ENCODE measurements at regions not wholly inside any gene's neighbourhood (a gene's known extent, or its start where the extent isn't known, plus 50 kb on each side); places are given as distances from the start of the nearest gene placed in this dataset.

- in situ Hi-C loops (cut with MboI) (no loop called here), intact Hi-C loops (cut with micrococcal nuclease; ENCODE audit: unreplicated experiment) (no loop called here)
- Histone ChIP-seq H3K27ac (ENCODE audit: control insufficient read depth, insufficient read depth) (no peak overlapping the region), H3K4me2 (ENCODE audit: control insufficient read depth, insufficient read depth) (no peak overlapping the region), H3K9me3 (replicated peaks; ENCODE audit: control insufficient read depth, insufficient read depth, low read length) (no peaks in the 10 kb centered on the region; the same call in 2 of the 3 replicates), H4K20me1 (ENCODE audit: control insufficient read depth, insufficient read depth) (no peaks in the 10 kb centered on the region), H3K4me3 (no peak overlapping the region), H3K9ac (ENCODE audit: control insufficient read depth, insufficient read depth, low read length) (no peak overlapping the region), H2AFZ (ENCODE audit: control insufficient read depth, low read depth, low read length) (no peak overlapping the region), H3K4me1 (ENCODE audit: control insufficient read depth, insufficient read depth, low read length) (no peaks in the 10 kb centered on the region), H3K36me3 (ENCODE audit: control insufficient read depth in 2 of 2, insufficient read depth in 2 of 2, low read length in 1 of 2) (no peaks in the 10 kb centered on the region), H3K79me2 (ENCODE audit: control insufficient read depth, insufficient read depth, low read length) (no peaks in the 10 kb centered on the region), H3K27me3 (replicated peaks in 1 of 2; ENCODE audit: control insufficient read depth in 2 of 2, insufficient read depth in 2 of 2, low read length in 1 of 2) (no peaks in the 10 kb centered on the region)
- WGBS (ENCODE audit: insufficient coverage, insufficient replicate concordance, low lambda C conversion rate, missing lambda C conversion rate), result 0% methylated on average over 2 of the region's 2 CpGs
- ChIA-PET RAD21 (ENCODE audit: unreplicated experiment) (no interaction called here), CTCF (interaction anchor here (0.6 kb wide), 1 partner anchor 564 kb away, joined by 3 read pairs; no protein-coding TSS in a partner anchor), POLR2A (no interaction called here), SMC1A (ENCODE audit: uncharacterized antibody, unreplicated experiment) (no interaction called here)
- TF ChIP-seq ZNF384 (IDR thresholded peaks at IDR 0.05; ENCODE audit: borderline replicate concordance, low read depth, low read length) (no peak), SUZ12 (IDR thresholded peaks at IDR 0.05; ENCODE audit: unreplicated experiment) (no peak), EGR1 (IDR thresholded peaks at IDR 0.05; ENCODE audit: borderline replicate concordance in 1 of 2, low read depth in 2 of 2, low read length in 2 of 2) (no peak), ZNF217 (IDR thresholded peaks at IDR 0.05) (no peak), EP300 (IDR thresholded peaks at IDR 0.05; ENCODE audit: borderline replicate concordance in 1 of 2, control insufficient read depth in 1 of 2, low read depth in 2 of 2, low read length in 2 of 2) (no peak), POLR2A (IDR thresholded peaks at IDR 0.05; ENCODE audit: low read depth, low read length) (no peak), FOXK2 (IDR thresholded peaks at IDR 0.05) (no peak)
- ATAC-seq, result no peak
- no peak for DNase-seq (ENCODE audit: low read depth, low spot score)
- FAIRE-seq, result no peak
- BruUV-seq (replicated peaks), result no TSS peak
Observed at GRCh38 chr2:34174506-34174905, 575.4 kb upstream of the FAM98A start.

GRCh38 chr2:34162231-34162630 is 563.1 kb upstream of the FAM98A start:
- RAD21 ChIA-PET (ENCODE audit: unreplicated experiment), result no interaction called here
- SMC1A ChIA-PET (ENCODE audit: uncharacterized antibody, unreplicated experiment), result no interaction called here
- Histone ChIP-seq H3K27me3 (replicated peaks in 1 of 2; ENCODE audit: control insufficient read depth in 2 of 2, insufficient read depth in 2 of 2, low read length in 1 of 2) (no peaks in the 10 kb centered on the region), H3K79me2 (ENCODE audit: control insufficient read depth, insufficient read depth, low read length) (no peaks in the 10 kb centered on the region), H3K36me3 (ENCODE audit: control insufficient read depth in 2 of 2, insufficient read depth in 2 of 2, low read length in 1 of 2) (no peaks in the 10 kb centered on the region), H3K4me3 (no peak overlapping the region), H3K4me1 (ENCODE audit: control insufficient read depth, insufficient read depth, low read length) (no peaks in the 10 kb centered on the region), H3K9ac (ENCODE audit: control insufficient read depth, insufficient read depth, low read length) (no peak overlapping the region), H3K9me3 (replicated peaks; ENCODE audit: control insufficient read depth, insufficient read depth, low read length) (no peaks in the 10 kb centered on the region), H2AFZ (ENCODE audit: control insufficient read depth, low read depth, low read length) (no peak overlapping the region), H3K27ac (ENCODE audit: control insufficient read depth, insufficient read depth) (no peak overlapping the region), H4K20me1 (ENCODE audit: control insufficient read depth, insufficient read depth) (no peaks in the 10 kb centered on the region), H3K4me2 (ENCODE audit: control insufficient read depth, insufficient read depth) (no peak overlapping the region)
- CTCF ChIA-PET, result no interaction called here
- DNase-seq (ENCODE audit: low read depth, low spot score) (no peak), FAIRE-seq (no peak), ATAC-seq (no peak)
- 40% methylated on average over 4 of the region's 4 CpGs for WGBS (ENCODE audit: insufficient coverage, insufficient replicate concordance, low lambda C conversion rate, missing lambda C conversion rate)
- no TSS peak for BruUV-seq (replicated peaks)
- in situ Hi-C loops (cut with MboI), result no loop called here
- POLR2A ChIA-PET, result interaction anchor here (0.6 kb wide), 1 partner anchor 785 kb away, joined by 4 read pairs; no protein-coding TSS in a partner anchor
- intact Hi-C loops (cut with micrococcal nuclease; ENCODE audit: unreplicated experiment), result no loop called here
- no peak for TF ChIP-seq SIN3A (IDR thresholded peaks at IDR 0.05; ENCODE audit: low read depth, low read length)
- TF ChIP-seq TARDBP (IDR thresholded peaks at IDR 0.05; ENCODE audit: borderline replicate concordance), result no peak
- TF ChIP-seq CUX1 (IDR thresholded peaks at IDR 0.05; ENCODE audit: insufficient replicate concordance, low read depth, low read length), result no peak
- no peak for TF ChIP-seq NR2F1 (conservative IDR thresholded peaks at IDR 0.05)
- no peak for TF ChIP-seq IRF4 (IDR thresholded peaks at IDR 0.05; ENCODE audit: low read depth, low read length)
- TF ChIP-seq ASH2L (IDR thresholded peaks at IDR 0.05; ENCODE audit: borderline replicate concordance, low read depth), result no peak
- no peak for TF ChIP-seq SMAD1 (IDR thresholded peaks at IDR 0.05; ENCODE audit: low read depth, partially characterized antibody)
- TF ChIP-seq ZNF217 (IDR thresholded peaks at IDR 0.05), result no peak
- TF ChIP-seq RFX5 (IDR thresholded peaks at IDR 0.05; ENCODE audit: low read depth, low read length), result no peak
- no peak for TF ChIP-seq RAD51 (IDR thresholded peaks at IDR 0.05)

All from GM12878 (cell line).